IMR-90 (cell line): ENCODE measurements at regions not wholly inside any gene's neighbourhood (a gene's known extent, or its start where the extent isn't known, plus 50 kb on each side); places are given as distances from the start of the nearest gene placed in this dataset.

Experiments
- CTCF ChIP-seq: conservative IDR thresholded peaks from 2 replicates; pipeline ENCODE4 v1.5.1; 2012; ENCODE audit warnings: mild to moderate bottlenecking, low read depth, low read length, improper control_type of control experiment
- RFX5 ChIP-seq: IDR thresholded peaks from 2 replicates; pipeline ENCODE4 v1.8.0; 2012; ENCODE audit warnings: low read depth, mild to moderate bottlenecking, low read length, moderate library complexity
- SMC3 ChIP-seq: fragments of 150-350 bp; IDR thresholded peaks from 2 replicates; pipeline ENCODE4 v1.6.1; 2016; ENCODE audit warnings: low read depth, mild to moderate bottlenecking, antibody characterized with exemption, low read length, moderate library complexity
- USF2 ChIP-seq: fragments of 150-350 bp; IDR thresholded peaks from 2 replicates; pipeline ENCODE4 v1.6.1; 2017; ENCODE audit warnings: mild to moderate bottlenecking, antibody characterized with exemption, low read length, low read depth

- TF ChIP-seq CTCF (no peak), RFX5 (no peak), USF2 (no peak), SMC3 (no peak)
Measured at GRCh38 chr4:175346376-175346775, 428.2 kb downstream of the ADAM29 start.
